Medulla oblongata (tissue), 1 donor: ENCODE measurements at regions not wholly inside any gene's neighbourhood (a gene's known extent, or its start where the extent isn't known, plus 50 kb on each side); places are given as distances from the start of the nearest gene placed in this dataset.

Source experiments
- DNase-seq: peaks from one replicate; pipeline ENCODE4 v3.0.0-alpha.2; 2015; ENCODE audit errors: extremely low spot score

DNA sequence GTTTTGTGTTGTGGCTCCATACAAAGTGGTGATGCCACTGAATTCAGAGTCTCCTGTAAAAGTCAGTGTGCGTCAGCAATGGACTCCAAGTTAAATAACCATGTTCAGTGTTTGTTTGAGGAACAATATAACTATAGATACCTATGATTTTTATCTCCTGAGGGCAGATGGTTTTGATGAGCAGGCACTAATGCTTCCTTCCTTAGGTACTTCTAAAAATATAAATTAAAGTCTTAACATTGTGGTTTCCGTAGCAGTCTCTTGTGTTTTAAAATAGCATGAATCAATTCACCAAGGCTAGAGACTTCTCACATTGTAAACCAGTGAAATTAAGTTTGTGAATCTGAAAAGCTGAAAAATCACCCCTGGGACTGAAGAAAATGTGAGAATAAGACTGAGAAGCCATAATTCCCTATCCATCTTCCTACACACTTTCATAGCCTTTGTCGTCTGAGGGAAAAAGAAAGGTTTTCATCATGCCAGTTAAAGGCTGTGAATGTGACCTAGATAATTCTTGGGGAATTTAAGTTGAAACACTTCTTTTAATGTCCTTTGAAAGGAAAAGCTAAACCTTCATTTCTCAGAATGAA is 1502.9 kb downstream of the CDH11 start:
- no peak for DNase-seq

DNA sequence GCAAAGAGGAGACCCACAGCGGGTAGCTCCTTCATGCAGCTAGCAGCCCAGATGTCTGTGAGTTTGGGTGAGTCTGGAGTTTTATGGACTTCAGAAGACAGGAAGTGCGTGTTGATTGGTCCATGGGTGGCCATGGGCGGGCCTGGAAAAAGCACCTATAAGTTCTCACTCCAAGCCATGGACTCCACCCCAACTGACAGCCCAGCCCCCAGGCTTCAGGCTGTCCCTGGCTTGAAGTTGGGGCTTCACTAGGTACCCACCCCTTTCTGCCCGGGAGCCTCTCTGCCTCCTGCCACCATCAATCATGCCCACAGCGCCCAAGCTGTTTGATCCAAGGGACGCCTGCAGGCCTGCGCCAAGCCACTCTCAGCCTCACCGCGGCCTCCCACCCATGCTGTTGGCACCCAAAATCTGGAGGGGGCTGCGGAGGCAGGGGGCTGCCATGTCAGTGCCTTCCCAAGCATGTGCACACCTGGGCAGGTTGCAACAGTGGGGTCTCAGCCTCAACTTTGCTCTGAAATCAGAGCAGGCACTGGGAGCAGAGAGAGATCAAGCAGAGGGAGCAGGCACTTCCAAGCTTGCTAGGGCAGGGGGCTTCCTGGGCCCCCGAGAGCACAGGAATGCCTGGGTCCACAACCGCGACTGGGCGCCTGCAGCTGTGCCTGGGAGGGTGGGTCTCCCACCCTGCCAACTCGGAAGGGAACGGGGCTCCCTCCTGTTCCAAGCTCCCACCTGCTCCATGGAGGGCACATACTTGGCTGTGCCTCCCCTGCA is 1503.7 kb downstream of the CDH11 start:
- DNase-seq: no peak

DNA sequence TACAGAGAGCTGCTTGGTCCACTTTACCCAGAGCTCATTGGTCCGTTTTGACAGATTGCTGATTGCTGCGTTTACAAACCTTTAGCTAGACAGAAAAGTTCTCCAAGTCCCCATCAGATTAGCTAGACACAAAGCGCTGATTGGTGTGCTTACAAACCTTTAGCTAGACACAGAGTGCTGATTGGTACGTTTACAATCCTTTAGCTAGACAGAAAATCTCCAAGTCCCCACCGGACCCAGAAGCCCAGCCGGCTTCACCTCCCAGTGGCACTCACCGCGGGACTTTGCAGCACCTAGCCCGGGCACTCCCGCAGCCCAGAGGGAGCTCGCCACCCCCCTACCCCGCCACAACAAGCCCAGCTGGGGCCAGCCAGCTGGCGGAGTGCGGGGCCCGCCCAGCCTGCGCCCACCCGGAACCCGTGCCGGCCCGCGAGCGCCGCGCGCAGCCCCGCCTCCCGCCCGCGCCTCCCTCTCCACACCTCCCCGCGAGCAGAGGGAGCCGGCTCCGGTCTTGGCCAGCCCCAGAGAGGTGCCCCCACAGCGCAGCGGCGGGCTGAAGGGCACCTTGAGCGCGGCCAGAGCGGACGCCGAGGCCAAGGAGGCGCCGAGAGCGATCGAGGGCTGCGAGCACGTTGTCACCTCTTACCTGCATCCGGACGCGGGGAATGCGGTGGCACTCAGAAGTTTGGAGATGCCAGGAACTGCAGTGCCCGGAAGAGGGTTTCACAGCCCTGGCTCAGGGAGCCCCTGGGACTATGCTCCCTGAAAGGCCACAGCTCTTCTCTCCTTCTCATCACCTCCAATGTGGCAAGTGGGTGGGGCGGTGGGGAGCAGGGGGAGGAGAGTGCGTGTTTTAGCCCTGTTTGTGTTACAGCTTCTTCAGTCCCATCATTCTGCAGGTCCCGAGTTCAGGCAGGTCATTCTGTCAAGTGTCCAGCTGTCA is 1504.5 kb downstream of the CDH11 start:
- no peak for DNase-seq

DNA sequence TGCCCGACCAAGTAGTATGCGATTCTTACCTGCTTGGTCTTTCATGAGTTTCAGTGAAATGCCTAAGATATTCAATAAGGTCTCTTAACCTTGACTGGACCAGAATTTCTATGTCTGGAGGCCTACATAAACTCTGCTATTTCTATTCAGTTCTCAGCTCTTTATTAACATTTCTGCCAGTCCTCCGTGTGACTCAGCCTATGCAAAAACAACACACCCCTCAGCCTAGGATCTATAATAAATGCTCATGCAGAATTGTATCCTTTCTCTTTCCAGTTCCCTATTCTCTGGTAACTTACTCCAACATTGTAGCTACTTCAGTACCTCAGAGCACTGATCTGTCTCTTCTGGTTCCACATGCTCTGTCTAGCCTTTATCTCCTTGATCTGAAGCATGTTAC is 1507.4 kb downstream of the CDH11 start:
- DNase-seq: no peak

DNA sequence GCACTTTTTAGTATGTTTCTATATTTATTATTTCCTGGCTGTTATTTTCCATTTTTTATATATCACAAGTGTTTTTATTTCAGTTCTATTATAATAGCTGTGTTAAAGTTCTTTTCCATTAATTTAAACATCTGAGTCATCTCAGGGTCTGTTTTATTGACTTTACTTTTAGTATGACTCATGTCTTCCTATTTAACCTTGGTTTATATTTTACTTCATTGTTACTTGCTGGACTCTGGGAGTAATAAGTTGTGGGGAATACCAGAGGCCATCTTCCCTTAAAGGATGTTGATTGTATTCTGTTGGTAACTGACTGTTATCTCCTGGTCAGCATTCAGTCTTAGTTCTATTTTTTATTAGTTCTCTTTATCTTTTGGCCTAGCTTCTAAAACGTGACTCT is 1508.2 kb downstream of the CDH11 start:
- DNase-seq: no peak

DNA sequence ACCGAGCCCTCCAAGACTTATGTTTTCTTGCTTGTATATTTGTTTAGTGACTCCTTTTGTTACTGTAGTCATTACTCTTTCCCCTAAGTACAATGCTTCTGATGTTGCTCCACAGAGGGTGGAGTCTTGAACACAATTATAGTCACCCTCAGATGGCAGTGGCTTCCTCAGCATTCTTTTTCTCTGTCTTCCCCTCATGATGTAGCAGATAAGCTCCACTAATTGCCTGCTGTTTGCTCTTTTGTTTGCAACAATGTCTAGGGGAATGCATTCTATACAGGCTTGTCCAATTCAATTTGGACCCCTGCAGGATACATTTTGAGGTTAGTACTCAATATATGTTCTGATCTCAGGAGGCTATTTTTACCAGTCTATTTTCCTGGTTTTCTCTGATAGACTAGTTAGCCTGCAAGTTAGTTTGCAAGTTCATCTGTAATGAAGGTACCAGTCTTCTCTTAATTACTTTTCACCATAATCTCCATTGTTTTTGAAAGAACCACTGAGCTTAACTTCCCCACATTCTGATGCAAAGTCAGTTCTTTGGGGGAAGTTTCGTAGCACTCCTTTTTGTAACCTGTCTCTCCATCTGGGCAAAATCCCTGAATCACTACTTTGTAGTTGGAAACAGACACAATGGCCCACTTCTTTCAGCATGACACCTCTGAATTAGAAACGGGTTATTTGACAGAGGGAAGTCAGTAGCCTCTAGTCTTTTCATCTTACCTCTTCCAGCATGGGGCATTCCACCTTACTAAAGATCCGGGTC is 1509.2 kb downstream of the CDH11 start:
- DNase-seq: no peak

DNA sequence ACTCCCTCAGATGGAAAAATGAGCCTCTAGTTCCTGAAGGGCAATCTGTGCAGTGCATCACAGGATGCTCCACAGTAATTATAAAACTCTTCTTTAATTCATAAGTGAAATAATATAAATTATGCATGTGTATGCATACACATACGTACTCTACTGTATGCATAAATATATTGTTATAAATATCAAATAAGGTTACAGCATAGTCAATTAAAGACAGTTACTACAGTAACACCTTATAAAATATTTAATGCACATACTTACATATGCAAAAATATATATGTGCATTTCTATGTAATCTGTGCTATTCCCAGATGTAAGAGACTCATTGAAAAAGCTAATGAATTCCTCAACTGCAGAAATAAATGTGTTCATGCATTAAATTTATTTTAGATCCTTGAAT is 1515.1 kb downstream of the CDH11 start:
- DNase-seq: no peak

DNA sequence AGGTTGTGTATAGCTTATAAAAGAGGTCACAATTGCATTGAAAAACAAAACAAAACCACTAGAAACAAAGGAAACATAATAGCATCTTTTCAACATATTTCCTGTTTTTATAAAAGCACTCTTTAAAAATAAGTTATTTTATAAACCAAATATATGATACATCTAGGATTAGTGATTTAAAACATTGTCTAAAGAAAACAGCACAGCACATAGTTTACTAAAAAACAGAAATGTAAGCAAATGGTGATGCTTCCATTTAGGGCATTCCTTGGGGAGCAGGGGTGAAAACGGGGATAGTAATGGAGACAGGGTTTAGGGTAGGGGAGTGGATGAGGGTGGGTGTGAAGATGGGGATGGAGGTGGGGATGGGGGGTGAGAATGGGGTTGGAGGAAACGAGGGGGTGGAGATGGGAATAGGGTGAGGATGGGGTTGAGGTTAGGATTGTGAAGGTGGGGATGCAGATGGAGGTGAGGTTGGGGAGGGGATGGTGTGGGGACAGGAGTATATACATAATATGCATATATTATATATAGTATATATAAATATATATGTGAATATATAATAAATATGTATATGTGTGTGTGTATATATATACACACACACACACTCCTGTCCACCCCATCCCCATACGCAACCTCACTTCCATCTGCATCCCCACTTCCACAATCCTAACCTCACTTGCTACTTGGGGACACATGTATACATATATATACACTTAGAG is 1519.5 kb downstream of the CDH11 start:
- no peak for DNase-seq

DNA sequence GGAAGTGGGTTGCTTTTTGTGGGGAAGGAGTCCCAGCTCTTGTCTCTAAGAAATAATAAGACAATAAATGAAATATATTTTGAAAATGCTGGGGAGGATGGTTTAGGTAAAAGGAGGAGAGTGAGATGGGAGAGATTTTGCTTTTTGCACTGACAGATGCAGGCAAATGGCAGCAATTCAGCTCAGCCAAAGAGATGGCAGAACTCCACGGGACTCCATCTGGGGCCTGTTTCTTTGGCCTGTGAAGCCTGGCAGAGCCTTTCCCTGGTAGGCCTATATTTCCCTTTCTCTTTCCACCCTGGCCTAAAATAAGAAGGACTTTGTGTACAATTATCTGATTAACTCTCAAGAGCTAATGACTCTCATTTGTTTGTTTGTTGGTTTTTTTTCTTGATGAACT is 1525.1 kb downstream of the CDH11 start:
- DNase-seq: peak; percentile 17

DNA sequence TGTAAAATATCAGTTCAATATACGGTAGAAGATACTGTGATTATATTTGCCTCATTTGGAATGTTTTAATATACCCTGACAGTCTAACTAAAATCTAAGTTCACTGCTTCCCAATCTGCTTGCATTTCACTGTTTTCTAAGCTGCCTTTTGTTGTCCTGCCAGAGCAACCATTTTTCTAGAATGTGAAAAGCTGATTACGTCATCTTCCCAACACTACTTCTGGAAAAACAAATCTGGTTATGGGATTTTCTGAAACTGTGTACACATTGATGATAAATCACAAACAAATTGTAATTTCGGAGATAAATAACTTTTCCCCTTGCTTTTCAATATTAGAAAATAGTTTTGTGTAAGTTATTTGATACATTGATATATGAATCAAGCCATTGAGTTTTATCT is 1529.0 kb downstream of the CDH11 start:
- DNase-seq: no peak

DNA sequence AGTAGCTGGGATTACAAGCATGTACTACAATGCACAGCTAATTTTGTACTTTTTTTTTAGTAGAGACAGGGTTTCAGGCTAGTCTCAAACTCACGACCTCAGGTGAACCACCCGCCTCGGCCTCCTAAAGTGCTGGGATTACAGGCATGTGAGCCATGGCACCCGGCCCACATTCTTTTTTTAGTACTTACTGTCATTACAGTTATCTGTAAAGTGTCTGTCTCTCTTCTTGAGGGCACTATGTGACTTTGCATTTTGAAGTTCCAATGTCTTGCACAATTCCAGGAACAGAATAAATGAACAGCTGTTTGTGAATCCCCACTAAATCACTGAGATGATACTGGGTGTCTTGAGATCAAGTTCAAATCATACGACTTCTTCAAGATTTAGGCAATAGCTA is 1540.3 kb downstream of the CDH11 start:
- no peak for DNase-seq

DNA sequence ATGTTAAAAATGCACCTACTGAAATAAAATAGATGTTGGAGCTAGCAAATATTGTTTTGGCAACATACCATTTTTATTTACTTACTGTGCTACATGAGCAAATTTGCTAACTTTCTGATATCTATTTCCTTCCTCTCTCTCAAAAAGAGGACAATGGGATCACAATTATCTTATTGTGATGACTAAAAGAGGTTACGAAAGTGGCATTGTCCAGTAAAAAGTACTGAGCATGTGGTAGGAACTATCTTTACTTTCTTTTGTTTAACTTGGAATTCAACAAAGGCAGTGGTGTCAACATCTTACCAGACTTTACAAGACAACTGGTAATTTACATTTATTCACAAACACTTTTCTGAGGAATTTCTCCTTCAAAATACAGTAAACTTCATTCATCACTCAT is 1542.6 kb upstream of the CDH8 start:
- no peak for DNase-seq

DNA sequence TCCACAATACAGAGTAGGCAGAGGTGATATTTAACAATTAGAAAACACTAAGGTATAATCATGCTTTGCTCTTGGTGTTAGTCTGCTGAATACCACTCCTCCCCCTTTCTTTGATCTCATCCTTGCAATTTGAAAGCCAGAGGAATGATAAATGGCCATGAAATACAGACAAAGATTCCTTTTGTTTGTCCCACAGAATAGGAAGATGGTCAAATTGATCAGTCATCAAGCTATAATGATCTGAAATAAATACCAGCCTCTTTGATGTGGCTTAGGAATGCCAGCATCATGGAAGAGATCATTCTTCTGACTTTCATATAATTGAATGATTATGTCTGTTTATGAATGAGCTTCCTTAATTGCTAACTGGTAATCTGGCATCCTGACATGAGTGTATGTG is 1541.7 kb upstream of the CDH8 start:
- DNase-seq: no peak

DNA sequence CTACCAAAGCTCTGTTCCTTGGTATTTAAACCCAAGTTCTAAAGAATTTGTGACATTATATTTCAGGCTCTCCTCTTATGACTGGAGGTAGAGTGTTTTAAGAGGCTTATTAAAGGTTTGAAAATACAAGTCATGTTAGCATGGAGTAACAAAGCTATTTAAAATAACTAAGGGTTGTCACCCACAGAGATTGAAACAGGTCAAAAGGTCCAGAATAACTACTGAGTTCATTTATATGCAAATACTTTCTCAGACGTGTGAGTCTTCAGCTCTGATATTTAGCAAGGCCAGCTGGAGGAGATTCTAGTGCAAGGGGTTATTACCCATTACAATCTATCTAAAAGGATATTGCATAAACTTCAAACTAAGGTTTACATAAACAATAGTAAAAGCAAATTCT is 1538.8 kb upstream of the CDH8 start:
- no peak for DNase-seq

DNA sequence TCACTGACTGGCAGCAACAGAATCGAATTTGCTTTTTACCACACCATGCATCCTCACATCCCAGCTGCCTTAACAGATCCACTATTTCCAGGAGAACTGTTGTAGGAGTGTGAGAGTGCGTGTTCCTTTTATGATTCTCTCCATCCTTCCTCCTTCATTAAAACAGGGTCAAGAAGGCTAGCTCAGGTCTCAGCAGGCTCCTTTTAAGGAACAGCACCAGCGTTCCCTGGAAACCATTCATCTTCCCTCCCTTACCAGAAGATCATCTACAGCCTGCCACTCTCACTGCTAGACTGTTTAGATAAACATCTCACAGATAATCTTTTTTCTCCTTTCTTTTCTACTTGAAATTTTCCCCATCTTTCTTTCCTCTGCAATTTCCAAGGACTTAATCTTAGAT is 1531.9 kb upstream of the CDH8 start:
- DNase-seq: no peak

DNA sequence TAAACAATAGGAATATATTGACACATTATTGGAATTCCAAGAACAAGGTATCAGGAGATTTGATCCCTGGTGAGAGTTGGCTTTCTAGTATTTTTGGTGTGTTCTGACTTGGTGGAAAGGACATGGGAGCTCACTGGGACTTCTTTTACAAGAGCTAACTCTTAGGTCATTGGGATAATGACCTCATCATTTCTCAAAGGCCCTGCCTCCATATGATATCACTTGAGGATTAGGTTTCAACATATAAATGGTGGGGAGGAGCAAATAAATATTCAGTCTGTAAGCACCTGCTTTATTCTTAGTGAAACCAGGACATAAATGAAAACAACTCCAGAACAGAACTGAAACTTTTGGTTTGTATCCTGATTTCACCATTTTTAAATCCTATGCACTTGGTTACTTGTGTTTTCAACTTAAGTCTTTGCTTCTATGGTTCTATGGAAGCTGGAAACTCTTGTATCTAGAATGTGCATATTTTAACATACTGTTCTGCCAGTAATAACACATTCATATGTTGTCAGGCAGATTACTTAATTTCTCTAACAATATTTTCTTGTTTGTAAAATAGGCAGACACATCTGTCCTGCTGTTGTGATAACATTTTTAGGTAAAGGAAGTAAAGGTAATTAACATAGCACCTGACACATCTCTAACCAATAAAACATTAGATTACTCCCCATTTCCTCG is 1527.7 kb upstream of the CDH8 start:
- no peak for DNase-seq

DNA sequence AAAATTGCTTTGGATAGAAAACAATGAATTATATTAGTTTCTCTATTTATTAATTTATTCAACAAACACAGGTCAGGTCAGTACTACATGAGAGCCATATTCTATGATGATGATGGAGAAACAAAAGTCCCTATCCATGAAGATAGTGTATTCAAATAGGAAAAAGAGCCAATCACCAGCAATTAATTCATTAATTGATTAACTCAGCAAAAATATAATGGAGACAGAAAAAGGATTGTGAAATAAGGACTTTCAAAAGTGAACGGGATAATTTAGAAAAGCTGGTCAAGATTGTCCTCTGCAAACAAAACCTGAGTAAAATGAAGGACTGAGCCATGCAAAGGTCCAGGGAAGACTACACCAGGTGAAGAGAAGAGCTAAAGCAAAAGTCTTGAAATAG is 1517.7 kb upstream of the CDH8 start:
- no peak for DNase-seq

DNA sequence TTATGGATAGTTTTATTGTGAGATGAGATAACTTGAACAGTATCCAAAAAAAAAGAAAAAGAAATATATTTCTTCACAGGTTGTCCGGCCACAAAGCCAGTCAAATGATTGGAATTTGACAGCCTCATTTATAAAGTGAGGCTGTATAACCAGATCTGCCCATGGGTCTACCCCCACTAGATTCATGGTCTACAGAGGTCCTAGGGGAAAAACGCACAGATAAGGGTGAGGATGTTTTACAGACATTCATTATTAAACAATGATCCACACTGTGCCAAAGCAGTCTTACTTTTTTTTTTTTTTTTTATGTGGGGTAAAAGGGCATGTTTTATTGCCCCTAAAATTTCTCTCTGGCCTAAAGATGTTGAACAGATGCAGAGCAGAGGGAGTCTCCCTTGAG is 1503.0 kb upstream of the CDH8 start:
- no peak for DNase-seq

DNA sequence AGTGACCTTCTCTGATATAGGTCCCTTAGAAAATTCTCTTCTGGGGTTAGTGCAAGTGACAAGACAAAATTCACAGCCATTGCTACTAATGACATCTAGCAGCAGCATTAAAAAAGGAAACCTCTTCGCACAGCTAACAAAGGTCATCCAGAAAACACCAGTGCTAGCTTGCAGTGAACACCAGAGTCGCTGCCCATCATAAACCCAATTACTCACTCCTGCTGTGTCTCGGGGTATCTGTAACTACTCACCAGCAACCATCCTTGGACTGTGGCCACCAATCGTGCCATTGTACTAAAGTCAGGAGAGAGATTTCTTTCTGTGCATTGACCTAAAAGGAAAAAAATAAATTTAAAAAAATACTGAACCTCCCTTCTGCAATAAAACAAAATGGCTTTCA is 1494.7 kb upstream of the CDH8 start:
- DNase-seq: no peak

DNA sequence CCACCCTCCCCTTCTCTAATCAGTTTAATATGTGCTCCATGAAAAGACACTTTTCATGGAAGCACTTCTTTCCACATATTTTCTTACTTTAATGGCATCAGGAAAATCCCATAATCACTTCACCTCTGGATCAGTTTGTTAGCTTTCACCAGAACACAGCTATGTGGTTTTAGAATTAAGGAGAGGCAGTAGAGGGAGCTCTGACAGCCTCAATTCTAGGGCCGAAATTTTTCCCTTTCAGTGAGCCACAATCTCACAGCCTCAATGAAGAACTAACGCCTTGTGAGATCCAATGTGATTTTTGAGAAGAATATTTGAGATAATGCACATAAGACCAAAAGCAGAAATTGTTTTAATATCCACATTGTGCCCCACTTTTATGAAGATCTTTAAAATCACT is 1494.0 kb upstream of the CDH8 start:
- DNase-seq: peak; percentile 21

DNA sequence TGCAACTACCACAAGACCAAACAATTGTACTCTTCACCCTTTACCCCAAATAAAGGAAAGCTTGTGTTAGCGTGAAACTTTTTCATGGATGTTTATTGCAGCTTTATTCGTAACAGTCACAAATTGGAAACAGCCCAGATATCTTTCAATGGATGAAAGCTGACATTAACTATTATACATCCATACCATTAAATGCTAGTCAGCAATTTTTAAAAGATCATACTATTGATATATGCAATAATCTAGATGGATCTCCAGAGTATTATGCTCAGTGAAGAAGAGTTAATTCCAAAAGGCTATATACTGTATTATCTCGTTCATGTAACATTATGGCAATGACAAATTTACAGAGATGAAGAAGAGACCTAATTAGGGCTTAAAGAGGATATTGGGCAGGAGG is 1491.2 kb upstream of the CDH8 start:
- DNase-seq: no peak
